ENCODE measurements at regions not wholly inside any gene's neighbourhood (a gene's known extent, or its start where the extent isn't known, plus 50 kb on each side); places are given as distances from the start of the nearest gene placed in this dataset.

DNA sequence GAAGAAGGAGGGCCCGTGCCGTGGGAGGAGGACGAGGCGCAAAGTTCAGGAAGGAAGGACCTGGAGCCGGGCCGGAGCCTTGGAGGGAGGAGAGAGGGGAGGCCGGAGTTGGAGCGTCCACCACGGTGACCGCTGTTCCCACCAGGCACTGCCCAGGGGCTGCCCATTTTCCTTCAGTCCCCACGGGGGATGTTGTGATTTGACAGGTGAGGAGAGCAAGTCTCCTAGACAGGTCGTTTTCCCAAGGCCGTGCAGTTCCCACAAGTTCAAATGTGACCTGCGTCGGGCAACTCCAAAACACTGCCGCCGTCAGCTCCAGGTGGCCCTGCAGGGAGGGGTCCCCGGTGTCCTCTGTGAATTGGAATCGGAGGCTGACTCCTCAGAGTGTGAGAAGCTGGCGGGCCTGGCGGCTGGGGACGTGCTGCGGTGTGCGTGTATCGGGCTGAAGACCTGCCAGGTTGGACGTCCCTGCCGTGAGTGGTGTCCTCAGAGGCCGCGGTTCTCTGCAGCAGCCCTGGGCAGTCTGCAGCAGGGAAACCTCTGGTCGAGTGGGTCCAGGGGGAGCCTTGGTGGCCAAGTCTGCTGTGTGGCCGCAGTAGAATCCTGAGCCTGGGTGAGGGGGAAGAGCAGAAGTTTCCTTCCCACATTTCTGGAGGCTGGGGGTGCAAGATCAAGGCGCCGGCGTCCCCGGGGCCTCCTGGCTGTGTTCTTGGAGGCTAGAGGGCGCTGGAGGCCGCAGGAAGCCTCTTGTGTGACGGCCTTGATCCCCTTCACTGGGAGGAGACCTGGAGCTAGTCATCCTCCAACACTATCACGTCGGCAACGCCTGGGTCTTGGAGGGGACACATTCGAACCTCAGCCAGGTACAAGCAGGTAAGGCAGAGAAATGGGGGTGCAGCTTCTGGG lies 115.1 kb upstream of the FRMD1 start:
- TF ChIP-seq POLR2A (IDR thresholded peaks at IDR 0.05) = no peak
- TF ChIP-seq, protein P1, sequence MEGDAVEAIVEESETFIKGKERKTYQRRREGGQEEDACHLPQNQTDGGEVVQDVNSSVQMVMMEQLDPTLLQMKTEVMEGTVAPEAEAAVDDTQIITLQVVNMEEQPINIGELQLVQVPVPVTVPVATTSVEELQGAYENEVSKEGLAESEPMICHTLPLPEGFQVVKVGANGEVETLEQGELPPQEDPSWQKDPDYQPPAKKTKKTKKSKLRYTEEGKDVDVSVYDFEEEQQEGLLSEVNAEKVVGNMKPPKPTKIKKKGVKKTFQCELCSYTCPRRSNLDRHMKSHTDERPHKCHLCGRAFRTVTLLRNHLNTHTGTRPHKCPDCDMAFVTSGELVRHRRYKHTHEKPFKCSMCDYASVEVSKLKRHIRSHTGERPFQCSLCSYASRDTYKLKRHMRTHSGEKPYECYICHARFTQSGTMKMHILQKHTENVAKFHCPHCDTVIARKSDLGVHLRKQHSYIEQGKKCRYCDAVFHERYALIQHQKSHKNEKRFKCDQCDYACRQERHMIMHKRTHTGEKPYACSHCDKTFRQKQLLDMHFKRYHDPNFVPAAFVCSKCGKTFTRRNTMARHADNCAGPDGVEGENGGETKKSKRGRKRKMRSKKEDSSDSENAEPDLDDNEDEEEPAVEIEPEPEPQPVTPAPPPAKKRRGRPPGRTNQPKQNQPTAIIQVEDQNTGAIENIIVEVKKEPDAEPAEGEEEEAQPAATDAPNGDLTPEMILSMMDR (IDR thresholded peaks at IDR 0.05) = no peak

Measured in testis (tissue), 2 donors.